ENCODE measurements at regions not wholly inside any gene's neighbourhood (a gene's known extent, or its start where the extent isn't known, plus 50 kb on each side); places are given as distances from the start of the nearest gene placed in this dataset.
"Not testable (repeated sequence)": the region's sequence is repeated elsewhere in the genome, so short reads cannot be mapped to it uniquely, and the experiment has no call there.

- no peaks in the 10 kb centered on the region for H3K36me3 ChIP-seq (ENCODE audit: control insufficient read depth, insufficient read depth, low read length)
- no peaks in the 10 kb centered on the region for H3K4me1 ChIP-seq (ENCODE audit: control insufficient read depth, insufficient read depth, low read length)
- no peaks in the 10 kb centered on the region for H3K9me3 ChIP-seq (ENCODE audit: control insufficient read depth, low read length)
- H3K9ac ChIP-seq (ENCODE audit: low read length) = no peak overlapping the region
- H3K4me3 ChIP-seq (ENCODE audit: low read length) = no peak overlapping the region
- H3K27me3 ChIP-seq (ENCODE audit: control insufficient read depth, insufficient read depth, low read length) = no peaks in the 10 kb centered on the region
Measured at GRCh38 chr6:18640134-18640533, 253.0 kb downstream of the RNF144B start.

GRCh38 chr6:18640754-18641153, 253.6 kb downstream of the RNF144B start:
- Histone ChIP-seq H3K4me3 (ENCODE audit: low read length) (no peak overlapping the region), H3K9me3 (ENCODE audit: control insufficient read depth, low read length) (no peaks in the 10 kb centered on the region), H3K9ac (ENCODE audit: low read length) (no peak overlapping the region), H3K36me3 (ENCODE audit: control insufficient read depth, insufficient read depth, low read length) (no peaks in the 10 kb centered on the region), H3K4me1 (ENCODE audit: control insufficient read depth, insufficient read depth, low read length) (no peaks in the 10 kb centered on the region), H3K27me3 (ENCODE audit: control insufficient read depth, insufficient read depth, low read length) (no peaks in the 10 kb centered on the region)

GRCh38 chr6:18654821-18655220, 267.7 kb downstream of the RNF144B start:
- Histone ChIP-seq H3K27me3 (ENCODE audit: control insufficient read depth, insufficient read depth, low read length) (no peaks in the 10 kb centered on the region), H3K9me3 (ENCODE audit: control insufficient read depth, low read length) (no peaks in the 10 kb centered on the region), H3K4me3 (ENCODE audit: low read length) (no peak overlapping the region), H3K36me3 (ENCODE audit: control insufficient read depth, insufficient read depth, low read length) (no peaks in the 10 kb centered on the region), H3K4me1 (ENCODE audit: control insufficient read depth, insufficient read depth, low read length) (no peaks in the 10 kb centered on the region), H3K9ac (ENCODE audit: low read length) (no peak overlapping the region)

GRCh38 chr6:18656506-18656905, 269.4 kb downstream of the RNF144B start:
- no peaks in the 10 kb centered on the region for H3K36me3 ChIP-seq (ENCODE audit: control insufficient read depth, insufficient read depth, low read length)
- H3K4me1 ChIP-seq (ENCODE audit: control insufficient read depth, insufficient read depth, low read length) = no peaks in the 10 kb centered on the region
- no peaks in the 10 kb centered on the region for H3K27me3 ChIP-seq (ENCODE audit: control insufficient read depth, insufficient read depth, low read length)

GRCh38 chr6:18659994-18660393, 272.8 kb downstream of the RNF144B start:
- not testable (repeated sequence) for H3K9ac ChIP-seq (ENCODE audit: low read length); H3K4me1 ChIP-seq (ENCODE audit: control insufficient read depth, insufficient read depth, low read length); H3K36me3 ChIP-seq (ENCODE audit: control insufficient read depth, insufficient read depth, low read length); H3K4me3 ChIP-seq (ENCODE audit: low read length); H3K9me3 ChIP-seq (ENCODE audit: control insufficient read depth, low read length); H3K27me3 ChIP-seq (ENCODE audit: control insufficient read depth, insufficient read depth, low read length)

More at GRCh38 chr6:18656506-18656905, 269.4 kb downstream of the RNF144B start:
- Histone ChIP-seq H3K9ac (ENCODE audit: low read length) (no peak overlapping the region), H3K4me3 (ENCODE audit: low read length) (no peak overlapping the region), H3K9me3 (ENCODE audit: control insufficient read depth, low read length) (no peaks in the 10 kb centered on the region)

- H3K9me3 ChIP-seq (ENCODE audit: control insufficient read depth, low read length) = no peaks in the 10 kb centered on the region
- no peaks in the 10 kb centered on the region for H3K36me3 ChIP-seq (ENCODE audit: control insufficient read depth, insufficient read depth, low read length)
Measured at GRCh38 chr6:18663011-18663410, 275.9 kb downstream of the RNF144B start.

GRCh38 chr6:18664401-18664800, 277.3 kb downstream of the RNF144B start:
- no peaks in the 10 kb centered on the region for H3K9me3 ChIP-seq (ENCODE audit: control insufficient read depth, low read length)
- H3K9ac ChIP-seq (ENCODE audit: low read length) = no peak overlapping the region
- H3K27me3 ChIP-seq (ENCODE audit: control insufficient read depth, insufficient read depth, low read length) = no peaks in the 10 kb centered on the region
- H3K4me3 ChIP-seq (ENCODE audit: low read length) = no peak overlapping the region
- H3K4me1 ChIP-seq (ENCODE audit: control insufficient read depth, insufficient read depth, low read length) = no peaks in the 10 kb centered on the region
- H3K36me3 ChIP-seq (ENCODE audit: control insufficient read depth, insufficient read depth, low read length) = no peaks in the 10 kb centered on the region

More at GRCh38 chr6:18663011-18663410, 275.9 kb downstream of the RNF144B start:
- H3K4me1 ChIP-seq (ENCODE audit: control insufficient read depth, insufficient read depth, low read length) = no peaks in the 10 kb centered on the region
- no peaks in the 10 kb centered on the region for H3K27me3 ChIP-seq (ENCODE audit: control insufficient read depth, insufficient read depth, low read length)
- H3K9ac ChIP-seq (ENCODE audit: low read length) = no peak overlapping the region
- no peak overlapping the region for H3K4me3 ChIP-seq (ENCODE audit: low read length)

GRCh38 chr6:18667612-18668011, 280.5 kb downstream of the RNF144B start:
- Histone ChIP-seq H3K9ac (ENCODE audit: low read length) (no peak overlapping the region), H3K4me1 (ENCODE audit: control insufficient read depth, insufficient read depth, low read length) (no peaks in the 10 kb centered on the region), H3K36me3 (ENCODE audit: control insufficient read depth, insufficient read depth, low read length) (no peaks in the 10 kb centered on the region), H3K4me3 (ENCODE audit: low read length) (no peak overlapping the region), H3K9me3 (ENCODE audit: control insufficient read depth, low read length) (no peaks in the 10 kb centered on the region), H3K27me3 (ENCODE audit: control insufficient read depth, insufficient read depth, low read length) (no peaks in the 10 kb centered on the region)

GRCh38 chr6:18668994-18669393, 281.8 kb downstream of the RNF144B start:
- no peak overlapping the region for H3K9ac ChIP-seq (ENCODE audit: low read length)
- no peaks in the 10 kb centered on the region for H3K9me3 ChIP-seq (ENCODE audit: control insufficient read depth, low read length)
- H3K36me3 ChIP-seq (ENCODE audit: control insufficient read depth, insufficient read depth, low read length) = no peaks in the 10 kb centered on the region

GRCh38 chr6:18672852-18673251, 285.7 kb downstream of the RNF144B start:
- Histone ChIP-seq H3K9ac (ENCODE audit: low read length) (no peak overlapping the region), H3K9me3 (ENCODE audit: control insufficient read depth, low read length) (no peaks in the 10 kb centered on the region), H3K4me1 (ENCODE audit: control insufficient read depth, insufficient read depth, low read length) (no peaks in the 10 kb centered on the region), H3K4me3 (ENCODE audit: low read length) (no peak overlapping the region), H3K36me3 (ENCODE audit: control insufficient read depth, insufficient read depth, low read length) (no peaks in the 10 kb centered on the region), H3K27me3 (ENCODE audit: control insufficient read depth, insufficient read depth, low read length) (no peaks in the 10 kb centered on the region)

More at GRCh38 chr6:18668994-18669393, 281.8 kb downstream of the RNF144B start:
- Histone ChIP-seq H3K4me3 (ENCODE audit: low read length) (no peak overlapping the region), H3K27me3 (ENCODE audit: control insufficient read depth, insufficient read depth, low read length) (no peaks in the 10 kb centered on the region), H3K4me1 (ENCODE audit: control insufficient read depth, insufficient read depth, low read length) (no peaks in the 10 kb centered on the region)

GRCh38 chr6:18674346-18674745, 287.2 kb downstream of the RNF144B start:
- Histone ChIP-seq H3K4me1 (ENCODE audit: control insufficient read depth, insufficient read depth, low read length) (no peaks in the 10 kb centered on the region), H3K9ac (ENCODE audit: low read length) (no peak overlapping the region), H3K4me3 (ENCODE audit: low read length) (no peak overlapping the region), H3K36me3 (ENCODE audit: control insufficient read depth, insufficient read depth, low read length) (no peaks in the 10 kb centered on the region), H3K9me3 (ENCODE audit: control insufficient read depth, low read length) (no peaks in the 10 kb centered on the region), H3K27me3 (ENCODE audit: control insufficient read depth, insufficient read depth, low read length) (no peaks in the 10 kb centered on the region)

GRCh38 chr6:18675881-18676280, 288.7 kb downstream of the RNF144B start:
- Histone ChIP-seq H3K36me3 (ENCODE audit: control insufficient read depth, insufficient read depth, low read length) (no peaks in the 10 kb centered on the region), H3K9ac (ENCODE audit: low read length) (no peak overlapping the region), H3K27me3 (ENCODE audit: control insufficient read depth, insufficient read depth, low read length) (no peaks in the 10 kb centered on the region), H3K4me3 (ENCODE audit: low read length) (no peak overlapping the region), H3K9me3 (ENCODE audit: control insufficient read depth, low read length) (no peaks in the 10 kb centered on the region), H3K4me1 (ENCODE audit: control insufficient read depth, insufficient read depth, low read length) (no peaks in the 10 kb centered on the region)

- Histone ChIP-seq H3K4me3 (ENCODE audit: low read length) (no peak overlapping the region), H3K9ac (ENCODE audit: low read length) (no peak overlapping the region), H3K4me1 (ENCODE audit: control insufficient read depth, insufficient read depth, low read length) (no peaks in the 10 kb centered on the region), H3K9me3 (ENCODE audit: control insufficient read depth, low read length) (no peaks in the 10 kb centered on the region), H3K36me3 (ENCODE audit: control insufficient read depth, insufficient read depth, low read length) (no peaks in the 10 kb centered on the region), H3K27me3 (ENCODE audit: control insufficient read depth, insufficient read depth, low read length) (no peaks in the 10 kb centered on the region)
Measured at GRCh38 chr6:18676548-18676947, 289.4 kb downstream of the RNF144B start.

Measured in mucosa of stomach (tissue), 1 donor.